ENCODE measurements at regions not wholly inside any gene's neighbourhood (a gene's known extent, or its start where the extent isn't known, plus 50 kb on each side); places are given as distances from the start of the nearest gene placed in this dataset.
"Not testable (repeated sequence)": the region's sequence is repeated elsewhere in the genome, so short reads cannot be mapped to it uniquely, and the experiment has no call there.

DNA sequence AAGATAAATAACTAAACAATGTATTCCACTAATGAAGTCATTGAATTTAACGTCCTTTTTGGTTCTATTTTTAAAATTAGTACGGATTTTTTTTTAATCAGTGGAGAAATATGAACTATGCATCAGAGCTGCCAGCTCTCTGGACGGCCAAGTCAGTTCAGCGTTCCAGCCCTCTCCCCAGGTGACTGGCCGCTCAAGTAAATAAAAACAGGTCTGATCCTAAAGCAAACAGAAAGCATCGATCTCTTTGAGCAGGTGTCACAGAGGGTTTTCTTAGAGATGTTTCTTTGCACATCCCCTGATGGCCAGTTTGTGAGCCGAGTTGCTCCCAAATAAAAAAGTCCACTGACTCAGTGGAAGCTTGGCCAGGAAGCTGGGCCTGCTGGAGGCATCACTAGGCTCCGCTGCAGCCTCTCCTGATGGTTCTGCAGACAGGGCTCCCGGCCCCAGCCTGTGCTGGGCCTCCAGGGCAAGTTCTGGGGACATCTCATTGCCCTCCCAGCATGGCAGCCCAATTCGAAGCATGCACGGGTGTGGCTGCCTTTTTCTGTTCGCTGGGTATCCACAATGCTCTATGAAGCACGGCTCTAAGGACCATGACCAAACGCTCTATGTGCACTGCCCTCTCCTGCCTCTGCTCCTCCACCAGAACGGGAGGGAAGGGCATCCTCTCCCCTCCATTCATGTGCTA, 74.7 kb upstream of the PPP2R2D start:
- no peak overlapping the region for H3K4me3 ChIP-seq (ENCODE audit: low read length)
- no peaks in the 10 kb centered on the region for H3K27me3 ChIP-seq (ENCODE audit: control insufficient read depth, insufficient read depth, low read length)
- no peak overlapping the region for H3K9ac ChIP-seq (ENCODE audit: low read length)
- no peaks in the 10 kb centered on the region for H3K36me3 ChIP-seq (ENCODE audit: control insufficient read depth, low read depth, low read length)
- H3K4me1 ChIP-seq (ENCODE audit: control insufficient read depth, low read depth, low read length): peaks cover 6% of the 10 kb centered on the region
- H3K27ac ChIP-seq (ENCODE audit: low read length): no peak overlapping the region
- H3K9me3 ChIP-seq (ENCODE audit: control insufficient read depth, low read depth, low read length): no peaks in the 10 kb centered on the region

GRCh38 chr10:131829156-131829930, 71.5 kb upstream of the PPP2R2D start:
- no peaks in the 10 kb centered on the region for H3K36me3 ChIP-seq (ENCODE audit: control insufficient read depth, low read depth, low read length)
- no peak overlapping the region for H3K27ac ChIP-seq (ENCODE audit: low read length)
- H3K9me3 ChIP-seq (ENCODE audit: control insufficient read depth, low read depth, low read length): no peaks in the 10 kb centered on the region
- no peak overlapping the region for H3K9ac ChIP-seq (ENCODE audit: low read length)
- peaks cover 6% of the 10 kb centered on the region for H3K4me1 ChIP-seq (ENCODE audit: control insufficient read depth, low read depth, low read length)
- H3K4me3 ChIP-seq (ENCODE audit: low read length): no peak overlapping the region
- no peaks in the 10 kb centered on the region for H3K27me3 ChIP-seq (ENCODE audit: control insufficient read depth, insufficient read depth, low read length)

DNA sequence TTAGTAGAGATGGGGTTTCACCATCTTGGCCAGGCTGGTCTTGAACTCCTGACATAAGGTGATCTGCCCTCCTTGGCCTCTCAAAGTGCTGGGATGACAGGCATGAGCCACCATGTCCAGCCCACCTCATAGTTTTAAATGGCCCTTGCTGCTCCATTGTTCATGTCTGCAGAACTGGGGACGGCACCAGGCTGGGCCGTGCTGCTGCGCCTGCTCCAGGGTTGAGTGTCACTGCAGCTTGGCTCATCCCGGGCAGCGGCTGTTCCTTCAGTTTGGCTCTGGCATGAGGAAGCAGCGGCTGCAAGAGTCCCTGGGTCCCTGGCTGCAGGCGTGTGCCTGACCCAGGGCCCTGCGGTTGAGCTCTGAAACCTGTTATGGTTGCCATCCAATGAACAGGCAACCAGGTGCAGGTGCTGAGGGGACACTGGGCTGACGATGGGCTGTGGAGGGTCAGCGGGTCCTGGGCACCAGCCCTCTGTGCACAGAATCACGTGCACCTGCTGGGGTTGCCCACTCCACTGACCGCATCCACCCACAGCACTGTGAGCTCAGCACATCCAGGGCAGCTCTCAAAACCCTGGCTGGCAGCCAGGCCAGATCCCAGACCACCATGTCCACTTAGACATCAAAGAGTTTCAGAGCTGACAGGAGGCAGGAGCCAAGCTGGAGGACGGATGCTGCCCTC, 70.2 kb upstream of the PPP2R2D start:
- H3K27ac ChIP-seq (ENCODE audit: low read length): no peak overlapping the region
- H3K36me3 ChIP-seq (ENCODE audit: control insufficient read depth, low read depth, low read length): no peaks in the 10 kb centered on the region
- H3K9ac ChIP-seq (ENCODE audit: low read length): no peak overlapping the region
- H3K9me3 ChIP-seq (ENCODE audit: control insufficient read depth, low read depth, low read length): no peaks in the 10 kb centered on the region
- H3K27me3 ChIP-seq (ENCODE audit: control insufficient read depth, insufficient read depth, low read length): no peaks in the 10 kb centered on the region
- no peak overlapping the region for H3K4me3 ChIP-seq (ENCODE audit: low read length)
- no peaks in the 10 kb centered on the region for H3K4me1 ChIP-seq (ENCODE audit: control insufficient read depth, low read depth, low read length)

DNA sequence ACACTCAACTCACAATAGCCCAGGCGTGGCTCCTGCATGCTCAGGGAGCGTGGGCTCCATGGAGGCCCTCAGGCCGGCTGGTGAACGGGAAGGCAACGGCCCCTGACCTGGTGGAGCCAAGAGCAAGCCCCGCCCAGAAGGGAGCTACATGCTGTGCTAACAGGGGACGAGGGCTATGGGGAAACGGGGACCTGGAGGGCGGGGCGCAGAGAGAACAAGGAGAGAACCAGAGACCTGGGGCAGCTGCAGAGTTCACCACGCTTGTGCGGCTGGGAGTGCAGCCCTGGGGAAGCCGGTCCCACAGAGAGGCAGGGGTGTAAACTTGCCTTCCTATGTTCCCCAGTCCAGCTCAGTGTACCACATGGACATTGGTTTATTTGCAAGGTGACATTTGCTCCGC, 69.2 kb upstream of the PPP2R2D start:
- Histone ChIP-seq H3K9ac (ENCODE audit: low read length) (no peak overlapping the region), H3K36me3 (ENCODE audit: control insufficient read depth, low read depth, low read length) (no peaks in the 10 kb centered on the region), H3K27ac (ENCODE audit: low read length) (no peak overlapping the region), H3K4me3 (ENCODE audit: low read length) (no peak overlapping the region), H3K4me1 (ENCODE audit: control insufficient read depth, low read depth, low read length) (peaks cover 6% of the 10 kb centered on the region), H3K9me3 (ENCODE audit: control insufficient read depth, low read depth, low read length) (no peaks in the 10 kb centered on the region), H3K27me3 (ENCODE audit: control insufficient read depth, insufficient read depth, low read length) (no peaks in the 10 kb centered on the region)

DNA sequence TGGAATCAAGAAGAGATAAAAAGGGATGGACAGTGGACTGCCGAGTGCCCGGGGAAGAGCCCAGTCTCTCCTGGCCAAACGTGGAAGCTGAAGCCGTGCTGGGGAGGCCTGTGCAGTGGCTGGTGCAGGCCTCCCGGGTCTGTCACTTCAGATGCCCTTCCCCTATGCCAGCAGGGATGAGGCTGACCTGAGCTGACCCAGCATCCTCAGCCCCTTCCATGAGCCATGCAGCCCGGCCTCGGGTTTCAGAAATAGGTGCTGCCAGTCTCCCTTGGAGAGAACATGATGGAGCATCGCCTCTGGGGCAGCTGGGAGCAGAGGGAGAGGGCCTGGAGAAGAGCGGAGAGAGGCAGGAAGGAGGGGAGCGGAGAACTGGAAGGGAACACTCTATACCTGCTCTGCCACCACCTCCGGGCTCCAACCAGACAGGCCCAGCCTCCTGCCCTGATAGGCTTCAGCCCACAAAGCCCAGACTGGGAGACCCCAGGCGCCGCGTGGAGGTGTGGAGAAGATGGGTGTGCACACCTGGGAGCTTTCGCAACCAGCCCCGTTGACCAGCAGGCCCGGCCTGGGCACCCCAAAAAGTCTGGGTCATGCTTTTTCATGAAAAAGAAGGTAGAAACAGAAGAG, 68.6 kb upstream of the PPP2R2D start:
- Histone ChIP-seq H3K4me3 (ENCODE audit: low read length) (no peak overlapping the region), H3K27ac (ENCODE audit: low read length) (no peak overlapping the region), H3K9ac (ENCODE audit: low read length) (no peak overlapping the region), H3K9me3 (ENCODE audit: control insufficient read depth, low read depth, low read length) (no peaks in the 10 kb centered on the region), H3K4me1 (ENCODE audit: control insufficient read depth, low read depth, low read length) (peaks cover 6% of the 10 kb centered on the region), H3K36me3 (ENCODE audit: control insufficient read depth, low read depth, low read length) (no peaks in the 10 kb centered on the region), H3K27me3 (ENCODE audit: control insufficient read depth, insufficient read depth, low read length) (no peaks in the 10 kb centered on the region)

GRCh38 chr10:131833013-131833412, 67.8 kb upstream of the PPP2R2D start:
- Histone ChIP-seq H3K9ac (ENCODE audit: low read length) (no peak overlapping the region), H3K27ac (ENCODE audit: low read length) (no peak overlapping the region), H3K4me3 (ENCODE audit: low read length) (no peak overlapping the region), H3K4me1 (ENCODE audit: control insufficient read depth, low read depth, low read length) (peaks cover 6% of the 10 kb centered on the region), H3K27me3 (ENCODE audit: control insufficient read depth, insufficient read depth, low read length) (no peaks in the 10 kb centered on the region), H3K36me3 (ENCODE audit: control insufficient read depth, low read depth, low read length) (no peaks in the 10 kb centered on the region), H3K9me3 (ENCODE audit: control insufficient read depth, low read depth, low read length) (no peaks in the 10 kb centered on the region)

GRCh38 chr10:131833446-131834080, 67.2 kb upstream of the PPP2R2D start:
- Histone ChIP-seq H3K4me3 (ENCODE audit: low read length) (no peak overlapping the region), H3K36me3 (ENCODE audit: control insufficient read depth, low read depth, low read length) (no peaks in the 10 kb centered on the region), H3K9me3 (ENCODE audit: control insufficient read depth, low read depth, low read length) (no peaks in the 10 kb centered on the region), H3K27ac (ENCODE audit: low read length) (no peak overlapping the region), H3K9ac (ENCODE audit: low read length) (no peak overlapping the region), H3K27me3 (ENCODE audit: control insufficient read depth, insufficient read depth, low read length) (no peaks in the 10 kb centered on the region), H3K4me1 (ENCODE audit: control insufficient read depth, low read depth, low read length) (peaks cover 6% of the 10 kb centered on the region)

GRCh38 chr10:131834152-131834810, 66.5 kb upstream of the PPP2R2D start:
- H3K9me3 ChIP-seq (ENCODE audit: control insufficient read depth, low read depth, low read length): no peaks in the 10 kb centered on the region
- no peak overlapping the region for H3K9ac ChIP-seq (ENCODE audit: low read length)
- H3K4me3 ChIP-seq (ENCODE audit: low read length): no peak overlapping the region
- no peaks in the 10 kb centered on the region for H3K27me3 ChIP-seq (ENCODE audit: control insufficient read depth, insufficient read depth, low read length)
- no peak overlapping the region for H3K27ac ChIP-seq (ENCODE audit: low read length)
- peaks cover 6% of the 10 kb centered on the region for H3K4me1 ChIP-seq (ENCODE audit: control insufficient read depth, low read depth, low read length)
- H3K36me3 ChIP-seq (ENCODE audit: control insufficient read depth, low read depth, low read length): no peaks in the 10 kb centered on the region

DNA sequence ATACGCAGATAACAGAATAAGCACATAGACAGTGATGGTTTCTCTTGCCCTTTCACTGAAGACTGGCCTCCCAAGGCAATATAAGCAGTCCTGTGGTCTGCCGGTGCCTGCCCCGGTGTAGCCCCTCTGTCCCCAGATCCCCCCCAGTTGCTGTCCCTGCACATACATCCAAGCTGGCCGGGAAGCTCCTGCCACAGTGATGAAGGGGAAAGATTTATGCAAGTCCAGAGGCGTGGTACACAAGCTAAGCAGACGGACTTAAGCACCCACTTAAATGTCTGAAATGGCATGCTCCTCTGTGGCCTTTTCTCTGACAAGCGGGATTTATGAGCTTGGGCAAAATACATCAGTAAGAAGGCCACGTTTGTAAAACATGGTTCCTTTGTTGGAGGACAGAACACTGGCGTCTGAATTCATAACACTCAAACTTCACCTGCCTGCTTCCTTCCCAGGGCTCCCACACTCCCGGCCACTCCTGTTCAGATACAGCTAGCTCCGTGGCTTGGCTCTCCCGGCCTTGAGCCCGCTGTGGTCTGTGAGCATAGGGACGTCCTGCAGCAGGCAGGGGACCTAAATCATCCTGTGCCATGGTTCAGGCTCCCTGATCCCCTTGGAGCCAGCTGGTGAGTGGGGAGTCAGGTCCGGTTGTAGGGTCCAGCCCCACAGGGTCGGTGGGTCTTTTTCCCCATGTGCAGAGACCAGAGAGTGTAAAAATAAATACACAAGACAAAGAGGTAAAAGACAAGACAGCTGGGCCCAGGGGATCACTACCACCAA, 61.7 kb upstream of the PPP2R2D start:
- Histone ChIP-seq H3K27ac (ENCODE audit: low read length) (no peak overlapping the region), H3K36me3 (ENCODE audit: control insufficient read depth, low read depth, low read length) (no peaks in the 10 kb centered on the region), H3K4me3 (ENCODE audit: low read length) (no peak overlapping the region), H3K4me1 (ENCODE audit: control insufficient read depth, low read depth, low read length) (peaks cover 6% of the 10 kb centered on the region), H3K9me3 (ENCODE audit: control insufficient read depth, low read depth, low read length) (no peaks in the 10 kb centered on the region), H3K27me3 (ENCODE audit: control insufficient read depth, insufficient read depth, low read length) (no peaks in the 10 kb centered on the region), H3K9ac (ENCODE audit: low read length) (no peak overlapping the region)

DNA sequence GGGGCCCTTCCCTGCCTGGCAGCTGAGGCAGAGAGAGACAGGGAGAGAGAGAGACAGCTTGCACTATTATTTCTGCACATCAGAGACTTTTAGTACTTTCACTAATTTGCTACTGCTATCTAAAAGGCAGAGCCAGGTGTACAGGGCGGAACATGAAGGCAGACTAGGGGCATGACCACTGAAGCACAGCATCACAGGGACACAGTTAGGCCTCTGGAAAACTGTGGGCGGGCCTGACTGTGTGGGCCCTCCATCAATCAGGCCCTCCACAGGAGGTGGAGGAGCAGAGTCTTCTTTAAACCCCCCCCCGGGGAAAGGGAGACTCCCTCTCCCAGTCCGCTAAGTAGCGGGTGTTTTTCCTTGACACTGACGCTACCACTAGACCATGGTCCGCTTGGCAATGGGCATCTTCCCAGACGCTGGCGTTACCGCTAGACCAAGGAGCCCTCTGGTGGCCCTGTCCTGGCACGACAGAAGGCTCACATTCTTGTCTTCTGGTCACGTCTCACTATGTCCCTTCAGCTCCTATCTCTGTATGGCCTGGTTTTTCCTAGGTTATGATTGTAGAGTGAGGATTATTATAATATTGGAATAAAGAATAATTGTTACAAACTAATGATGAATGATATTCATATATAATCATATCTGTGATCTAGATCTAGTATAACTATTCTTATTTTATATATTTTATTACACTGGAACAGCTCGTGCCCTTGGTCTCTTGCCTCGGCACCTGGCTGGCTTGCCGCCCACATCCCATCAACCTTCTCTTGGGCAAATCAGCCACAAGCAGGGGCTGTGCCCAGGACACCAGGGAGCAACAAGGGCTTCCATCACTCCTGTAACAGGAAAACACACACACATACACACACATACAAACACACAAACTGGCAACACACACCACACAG, 60.7 kb upstream of the PPP2R2D start:
- not testable (repeated sequence) for H3K9me3 ChIP-seq (ENCODE audit: control insufficient read depth, low read depth, low read length); H3K9ac ChIP-seq (ENCODE audit: low read length); H3K27me3 ChIP-seq (ENCODE audit: control insufficient read depth, insufficient read depth, low read length); H3K4me1 ChIP-seq (ENCODE audit: control insufficient read depth, low read depth, low read length); H3K4me3 ChIP-seq (ENCODE audit: low read length); H3K36me3 ChIP-seq (ENCODE audit: control insufficient read depth, low read depth, low read length); H3K27ac ChIP-seq (ENCODE audit: low read length)

All from iPS-18a (cell line).